H1 (cell line): ENCODE measurements at regions not wholly inside any gene's neighbourhood (a gene's known extent, or its start where the extent isn't known, plus 50 kb on each side); places are given as distances from the start of the nearest gene placed in this dataset.

ENCODE experiments used
- CTCF ChIA-PET: fragments of 300-600 bp; sonication (Branson Sonifier 250); formaldehyde crosslinking; loops from one replicate; lab custom pipeline; 2021; ENCODE audit not compliant: partially characterized antibody; lab: Charles Lee
- POLR2A ChIA-PET: fragments of 300-600 bp; sonication (Branson Sonifier 250); formaldehyde crosslinking; loops from one replicate; lab custom pipeline; 2021; ENCODE audit warnings: inconsistent platforms; ENCODE audit not compliant: partially characterized antibody; lab: Charles Lee
- DNase-seq, 2 experiments: peaks; one replicate each; pipeline versions ENCODE4 v3.0.0 to v3.0.0-alpha.2; 2010 to 2022; ENCODE audit warnings: low spot score in 2 of 2, low read depth in 1 of 2, mixed read lengths in 1 of 2
- FAIRE-seq: peaks from 2 replicates; lab custom pipeline; 2011; peaks lifted over from hg19 to GRCh38; lab: Jason Lieb, UNC
- H2AFZ ChIP-seq: 2 replicates; pipeline ENCODE4 v1.8.1; 2012; ENCODE audit warnings: low read length, inconsistent platforms
- H2AK5ac ChIP-seq: 2 replicates; pipeline ENCODE4 v1.6.1; 2013; ENCODE audit warnings: low read depth, low read length
- H2BK120ac ChIP-seq: replicated peaks from 2 replicates; pipeline ENCODE3; 2013; ENCODE audit warnings: low read depth, low read length, inconsistent platforms
- H2BK12ac ChIP-seq: 2 replicates; pipeline ENCODE4 v1.6.1; 2013; ENCODE audit warnings: low read depth, low read length
- H2BK15ac ChIP-seq: 2 replicates; pipeline ENCODE4 v1.6.1; 2013; ENCODE audit warnings: low read length
- H2BK20ac ChIP-seq: 2 replicates; pipeline ENCODE4 v1.6.1; 2013; ENCODE audit warnings: low read length
- H2BK5ac ChIP-seq: 2 replicates; pipeline ENCODE4 v1.6.1; 2013; ENCODE audit warnings: low read depth, low read length
- H3K14ac ChIP-seq: 2 replicates; pipeline ENCODE4 v1.6.1; 2013; ENCODE audit warnings: inconsistent platforms; ENCODE audit not compliant: insufficient read length
- H3K18ac ChIP-seq: 2 replicates; pipeline ENCODE4 v1.6.1; 2013; ENCODE audit warnings: low read length; ENCODE audit errors: extremely low read depth
- H3K23ac ChIP-seq: 2 replicates; pipeline ENCODE4 v1.6.1; 2013; ENCODE audit warnings: inconsistent platforms; ENCODE audit not compliant: insufficient read length
- H3K23me2 ChIP-seq: 2 replicates; pipeline ENCODE4 v1.6.1; 2013; ENCODE audit warnings: low read depth, low read length
- H3K27ac ChIP-seq: 2 replicates; pipeline ENCODE4 v1.6.1; 2011; ENCODE audit warnings: low read depth, low read length, inconsistent platforms
- H3K27me3 ChIP-seq, 4 experiments: replicated peaks in 1 of 4; 1 replicate in 1 of 4; 2 replicates in 3 of 4; pipeline versions ENCODE4 v1.6.1 to v1.8.1; 2011 to 2013; ENCODE audit warnings: low read length in 3 of 4, mild to moderate bottlenecking in 3 of 4, inconsistent platforms in 2 of 4, mixed read lengths in 2 of 4, moderate library complexity in 1 of 4; ENCODE audit not compliant: control insufficient read depth in 3 of 4, insufficient read depth in 3 of 4; ENCODE audit errors: extremely low read depth in 1 of 4
- H3K36me3 ChIP-seq, 4 experiments: 2 replicates each; pipeline versions ENCODE4 v1.6.1 to v1.8.1; 2011 to 2013; ENCODE audit warnings: mild to moderate bottlenecking in 4 of 4, low read length in 3 of 4, moderate library complexity in 2 of 4, control low read depth in 1 of 4, inconsistent platforms in 1 of 4; ENCODE audit not compliant: insufficient read depth in 4 of 4, control insufficient read depth in 2 of 4
- H3K4ac ChIP-seq: replicated peaks from 2 replicates; pipeline ENCODE3; 2013; ENCODE audit warnings: low read length, low read depth, mixed read lengths, inconsistent platforms; ENCODE audit not compliant: insufficient read length
- H3K4me1 ChIP-seq, 4 experiments: replicated peaks in 1 of 4; 1 replicate in 1 of 4; 2 replicates in 3 of 4; pipeline versions ENCODE4 v1.6.1 to v1.8.1; 2011 to 2013; ENCODE audit warnings: low read length in 3 of 4, inconsistent platforms in 2 of 4, mixed read lengths in 1 of 4; ENCODE audit not compliant: insufficient read depth in 4 of 4, control insufficient read depth in 3 of 4
- H3K4me2 ChIP-seq, 2 experiments: 2 replicates each; pipeline versions ENCODE4 v1.6.1 to v1.8.1; 2011 to 2013; ENCODE audit warnings: low read depth in 2 of 2, low read length in 2 of 2, control low read depth in 1 of 2, inconsistent platforms in 1 of 2, mild to moderate bottlenecking in 1 of 2; ENCODE audit not compliant: insufficient read depth in 1 of 2
- H3K4me3 ChIP-seq, 4 experiments: fragments of 200-600, 300-600 bp in 1 of 4; sonication (generic), shearing (Covaris generic), sonication (Bioruptor Twin) in 1 of 4; 2 replicates each; pipeline versions ENCODE4 v1.5.1 to v1.8.1; 2011 to 2016; ENCODE audit warnings: low read length in 4 of 4, low read depth in 3 of 4, control low read depth in 2 of 4, inconsistent platforms in 2 of 4, mild to moderate bottlenecking in 2 of 4, mixed read lengths in 1 of 4, moderate library complexity in 1 of 4; ENCODE audit not compliant: insufficient read depth in 2 of 4; ENCODE audit errors: extremely low read depth in 1 of 4
- H3K56ac ChIP-seq: replicated peaks from 2 replicates; pipeline ENCODE3; 2013; ENCODE audit warnings: low read depth, mild to moderate bottlenecking, mixed read lengths, low read length, inconsistent platforms; ENCODE audit not compliant: insufficient read length
- H3K79me1 ChIP-seq: 2 replicates; pipeline ENCODE4 v1.6.1; 2013; ENCODE audit warnings: low read depth, low read length, control low read depth
- H3K79me2 ChIP-seq, 2 experiments: 2 replicates each; pipeline versions ENCODE4 v1.6.1 to v1.8.1; 2012 to 2013; ENCODE audit warnings: low read length in 2 of 2, mild to moderate bottlenecking in 2 of 2, inconsistent platforms in 1 of 2; ENCODE audit not compliant: insufficient read depth in 2 of 2, control insufficient read depth in 1 of 2
- H3K9ac ChIP-seq, 4 experiments: replicated peaks in 1 of 4; 1 replicate in 1 of 4; 2 replicates in 3 of 4; pipeline versions ENCODE4 v1.6.1 to v1.8.1; 2011 to 2013; ENCODE audit warnings: low read depth in 3 of 4, low read length in 3 of 4, control low read depth in 2 of 4, mild to moderate bottlenecking in 2 of 4, moderate library complexity in 2 of 4, inconsistent platforms in 1 of 4; ENCODE audit errors: extremely low read depth in 1 of 4
- H3K9me3 ChIP-seq, 2 experiments: 2 replicates each; pipeline versions ENCODE4 v1.6.1 to v1.8.1; 2012 to 2013; ENCODE audit warnings: mild to moderate bottlenecking in 2 of 2, moderate library complexity in 2 of 2, control low read depth in 1 of 2, inconsistent platforms in 1 of 2, low read depth in 1 of 2, low read length in 1 of 2, mixed read lengths in 1 of 2; ENCODE audit not compliant: insufficient read depth in 2 of 2
- H4K20me1 ChIP-seq, 2 experiments: replicated peaks in 1 of 2; 2 replicates each; pipeline versions ENCODE3 to v1.8.1; 2011 to 2013; ENCODE audit warnings: inconsistent platforms in 2 of 2, low read length in 2 of 2, mild to moderate bottlenecking in 1 of 2; ENCODE audit not compliant: insufficient read depth in 2 of 2, control insufficient read depth in 1 of 2
- H4K5ac ChIP-seq: 2 replicates; pipeline ENCODE4 v1.6.1; 2013; ENCODE audit warnings: low read length, low read depth, mixed read lengths, inconsistent platforms; ENCODE audit not compliant: insufficient read length
- H4K8ac ChIP-seq: 2 replicates; pipeline ENCODE4 v1.8.0; 2013; ENCODE audit warnings: mild to moderate bottlenecking, moderate library complexity, low read length, inconsistent platforms; ENCODE audit not compliant: insufficient read depth; ENCODE audit errors: extremely low read depth
- H4K91ac ChIP-seq: replicated peaks from 2 replicates; pipeline ENCODE3; 2013; ENCODE audit warnings: low read length, mixed read lengths, inconsistent platforms; ENCODE audit not compliant: insufficient read length
- CHD1 ChIP-seq: IDR thresholded peaks from 2 replicates; pipeline ENCODE4 v1.6.1; 2012; ENCODE audit warnings: low read depth, low read length, improper control_type of control experiment
- KDM1A ChIP-seq: fragments of 200-600, 300-600 bp; sonication (generic); IDR thresholded peaks from 2 replicates; pipeline ENCODE4 v1.7.1; 2016; ENCODE audit warnings: mild to moderate bottlenecking, low read length, borderline replicate concordance

DNA sequence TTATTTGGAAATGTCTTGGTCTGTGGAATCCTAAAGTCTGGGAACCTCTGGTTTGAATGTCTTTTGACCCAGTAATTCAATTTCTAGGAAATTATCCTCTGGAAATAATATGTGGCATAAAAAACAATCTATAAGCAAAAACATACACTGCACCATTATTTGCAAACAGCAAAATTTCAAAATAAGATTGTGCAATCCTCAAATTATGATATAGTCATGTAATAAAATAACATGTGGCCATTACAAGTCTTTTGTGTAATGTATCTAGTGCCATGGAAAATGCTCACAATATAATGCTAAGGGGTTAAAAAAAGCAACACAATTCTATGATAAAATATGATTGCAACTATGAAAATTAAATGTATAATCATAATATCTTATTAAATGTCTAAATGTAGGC lies 312.9 kb upstream of the RUNX1 start:
- Histone ChIP-seq H3K4me3 (no peak overlapping the region), H2BK12ac (no peak overlapping the region), H4K8ac (no peak overlapping the region), H2BK120ac (no peak overlapping the region), H3K56ac (no peak overlapping the region), H3K18ac (no peak overlapping the region), H4K91ac (no peak overlapping the region), H3K14ac (no peak overlapping the region), H2BK20ac (no peak overlapping the region), H4K5ac (no peak overlapping the region), H3K36me3 (no peaks in the 10 kb centered on the region; a peak in 1 of 8 replicates), H3K23ac (no peak overlapping the region), H3K4me1 (peaks cover 0 to 3% (median 0%) of the 10 kb centered on the region in 4 experiments; a peak in 1 of 7 replicates), H3K23me2 (no peaks in the 10 kb centered on the region), H3K79me2 (no peaks in the 10 kb centered on the region), H3K9ac (no peak overlapping the region), H3K27ac (no peak overlapping the region), H2AK5ac (no peak overlapping the region), H4K20me1 (no peaks in the 10 kb centered on the region), H3K4me2 (no peak overlapping the region), H3K27me3 (no peaks in the 10 kb centered on the region), H3K4ac (no peak overlapping the region), H2AFZ (no peak overlapping the region), H3K9me3 (no peaks in the 10 kb centered on the region), H2BK15ac (no peak overlapping the region), H2BK5ac (no peak overlapping the region), H3K79me1 (no peaks in the 10 kb centered on the region)
- ChIA-PET POLR2A (no interaction called here), CTCF (interaction anchor here (0.7 kb wide), 1 partner anchor 74 kb away, joined by 3 read pairs; no protein-coding TSS in a partner anchor)
- no peak for TF ChIP-seq KDM1A
- TF ChIP-seq CHD1: no peak
- FAIRE-seq: no peak
- no peak for DNase-seq
